ENCODE measurements at regions not wholly inside any gene's neighbourhood (a gene's known extent, or its start where the extent isn't known, plus 50 kb on each side); places are given as distances from the start of the nearest gene placed in this dataset.

GRCh38 chr10:62726638-62727037 is 77.9 kb upstream of the ADO start:
- peaks cover 2% of the 10 kb centered on the region for H3K4me1 Mint-ChIP-seq
- Histone ChIP-seq H3K4me3 (ENCODE audit: control extremely low read depth in 1 of 5, extremely low read depth in 1 of 5, insufficient read depth in 1 of 5, low read depth in 2 of 5, low read length in 4 of 5) (no peak overlapping the region), H3K4me2 (replicated peaks; ENCODE audit: low read depth, low read length, poor library complexity, severe bottlenecking) (no peak overlapping the region), H3K4me1 (ENCODE audit: control insufficient read depth in 2 of 2, insufficient read depth in 2 of 2, low read length in 2 of 2) (no peaks in the 10 kb centered on the region), H3K27me3 (replicated peaks in 1 of 4; ENCODE audit: control extremely low read depth in 1 of 4, control insufficient read depth in 3 of 4, insufficient read depth in 4 of 4, low read length in 3 of 4) (no peaks in the 10 kb centered on the region), H3K27ac (ENCODE audit: low read length in 2 of 2) (no peak overlapping the region), H3K79me2 (ENCODE audit: control insufficient read depth, insufficient read depth, low read length) (no peaks in the 10 kb centered on the region), H3K9me3 (ENCODE audit: control extremely low read depth in 1 of 3, control insufficient read depth in 2 of 3, insufficient read depth in 1 of 3, low read length in 2 of 3) (no peaks in the 10 kb centered on the region), H3K36me3 (replicated peaks in 1 of 2; ENCODE audit: control extremely low read depth in 1 of 2, control insufficient read depth in 1 of 2, extremely low read depth in 1 of 2, insufficient read depth in 2 of 2, low read length in 1 of 2) (no peaks in the 10 kb centered on the region), H4K20me1 (ENCODE audit: control insufficient read depth, insufficient read depth, low read length, poor library complexity, severe bottlenecking) (no peaks in the 10 kb centered on the region), H3K9ac (ENCODE audit: low read length) (no peak overlapping the region), H2AFZ (ENCODE audit: insufficient read depth, low read depth, low read length, poor library complexity, severe bottlenecking) (no peak overlapping the region)
- no peak overlapping the region for H3K27ac Mint-ChIP-seq
- ChIA-PET CTCF (no interaction called here), POLR2A (no interaction called here)
- TF ChIP-seq, protein P1, sequence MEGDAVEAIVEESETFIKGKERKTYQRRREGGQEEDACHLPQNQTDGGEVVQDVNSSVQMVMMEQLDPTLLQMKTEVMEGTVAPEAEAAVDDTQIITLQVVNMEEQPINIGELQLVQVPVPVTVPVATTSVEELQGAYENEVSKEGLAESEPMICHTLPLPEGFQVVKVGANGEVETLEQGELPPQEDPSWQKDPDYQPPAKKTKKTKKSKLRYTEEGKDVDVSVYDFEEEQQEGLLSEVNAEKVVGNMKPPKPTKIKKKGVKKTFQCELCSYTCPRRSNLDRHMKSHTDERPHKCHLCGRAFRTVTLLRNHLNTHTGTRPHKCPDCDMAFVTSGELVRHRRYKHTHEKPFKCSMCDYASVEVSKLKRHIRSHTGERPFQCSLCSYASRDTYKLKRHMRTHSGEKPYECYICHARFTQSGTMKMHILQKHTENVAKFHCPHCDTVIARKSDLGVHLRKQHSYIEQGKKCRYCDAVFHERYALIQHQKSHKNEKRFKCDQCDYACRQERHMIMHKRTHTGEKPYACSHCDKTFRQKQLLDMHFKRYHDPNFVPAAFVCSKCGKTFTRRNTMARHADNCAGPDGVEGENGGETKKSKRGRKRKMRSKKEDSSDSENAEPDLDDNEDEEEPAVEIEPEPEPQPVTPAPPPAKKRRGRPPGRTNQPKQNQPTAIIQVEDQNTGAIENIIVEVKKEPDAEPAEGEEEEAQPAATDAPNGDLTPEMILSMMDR (IDR thresholded peaks at IDR 0.05): no peak
- TF ChIP-seq EZH2 (IDR thresholded peaks at IDR 0.05; ENCODE audit: borderline replicate concordance, insufficient read depth, low read depth, low read length, poor library complexity, severe bottlenecking): no peak
- peaks cover 5% of the 10 kb centered on the region for H3K27me3 Mint-ChIP-seq
- WGBS (ENCODE audit: insufficient coverage): 83% methylated on average over 1 of the region's 2 CpGs
- H3K4me3 Mint-ChIP-seq: no peak overlapping the region
- ATAC-seq (ENCODE audit: low read depth): no peak
- no peak for DNase-seq
- intact Hi-C loops (cut with micrococcal nuclease): no loop called here
- H3K9me3 Mint-ChIP-seq (ENCODE audit: insufficient read depth): no peaks in the 10 kb centered on the region

- Histone ChIP-seq H4K20me1 (ENCODE audit: control insufficient read depth, insufficient read depth, low read length, poor library complexity, severe bottlenecking) (no peaks in the 10 kb centered on the region), H3K27ac (ENCODE audit: low read length in 2 of 2) (no peak overlapping the region), H3K9me3 (ENCODE audit: control extremely low read depth in 1 of 3, control insufficient read depth in 2 of 3, insufficient read depth in 1 of 3, low read length in 2 of 3) (no peaks in the 10 kb centered on the region), H2AFZ (ENCODE audit: insufficient read depth, low read depth, low read length, poor library complexity, severe bottlenecking) (no peak overlapping the region), H3K4me1 (ENCODE audit: control insufficient read depth in 2 of 2, insufficient read depth in 2 of 2, low read length in 2 of 2) (peaks cover 8 to 9% of the 10 kb centered on the region in 2 donors), H3K4me2 (replicated peaks; ENCODE audit: low read depth, low read length, poor library complexity, severe bottlenecking) (no peak overlapping the region), H3K79me2 (ENCODE audit: control insufficient read depth, insufficient read depth, low read length) (no peaks in the 10 kb centered on the region), H3K36me3 (replicated peaks in 1 of 2; ENCODE audit: control extremely low read depth in 1 of 2, control insufficient read depth in 1 of 2, extremely low read depth in 1 of 2, insufficient read depth in 2 of 2, low read length in 1 of 2) (no peaks in the 10 kb centered on the region), H3K4me3 (ENCODE audit: control extremely low read depth in 1 of 5, extremely low read depth in 1 of 5, insufficient read depth in 1 of 5, low read depth in 2 of 5, low read length in 4 of 5) (no peak overlapping the region), H3K27me3 (replicated peaks in 1 of 4; ENCODE audit: control extremely low read depth in 1 of 4, control insufficient read depth in 3 of 4, insufficient read depth in 4 of 4, low read length in 3 of 4) (no peaks in the 10 kb centered on the region), H3K9ac (ENCODE audit: low read length) (no peak overlapping the region)
- CTCF ChIA-PET: interaction anchor here (1.1 kb wide), 1 partner anchor 117 kb away, joined by 3 read pairs; no protein-coding TSS in a partner anchor
- Mint-ChIP-seq H3K4me3 (no peak overlapping the region), H3K4me1 (peaks cover 2% of the 10 kb centered on the region), H3K27ac (no peak overlapping the region), H3K27me3 (peaks cover 5% of the 10 kb centered on the region), H3K9me3 (ENCODE audit: insufficient read depth) (no peaks in the 10 kb centered on the region)
- POLR2A ChIA-PET: no interaction called here
- DNase-seq (no peak), ATAC-seq (ENCODE audit: low read depth) (no peak)
- intact Hi-C loops (cut with micrococcal nuclease): no loop called here
- no peak for TF ChIP-seq EZH2 (IDR thresholded peaks at IDR 0.05; ENCODE audit: borderline replicate concordance, insufficient read depth, low read depth, low read length, poor library complexity, severe bottlenecking)
- TF ChIP-seq, protein P1 (IDR thresholded peaks at IDR 0.05): no peak
- 83% methylated on average over 2 of the region's 2 CpGs for WGBS (ENCODE audit: insufficient coverage)
Observed at GRCh38 chr10:62727934-62728333, 76.6 kb upstream of the ADO start.
